ENCODE measurements at regions not wholly inside any gene's neighbourhood (a gene's known extent, or its start where the extent isn't known, plus 50 kb on each side); places are given as distances from the start of the nearest gene placed in this dataset.

- no peak for TF ChIP-seq CTCF (tag by site-specific recombination; IDR thresholded peaks at IDR 0.05)
- TF ChIP-seq ZNF707 (tag by site-specific recombination; IDR thresholded peaks at IDR 0.05): no peak
- no peak for TF ChIP-seq HOXA7 (CRISPR knock-in tag; IDR thresholded peaks at IDR 0.05; ENCODE audit: borderline replicate concordance)
- no peak for TF ChIP-seq ATF2 (tag by site-specific recombination; IDR thresholded peaks at IDR 0.05; ENCODE audit: low read depth)
- TF ChIP-seq ZNF302 (tag by site-specific recombination; IDR thresholded peaks at IDR 0.05; ENCODE audit: low read depth): no peak
- TF ChIP-seq KLF10 (tag by site-specific recombination; IDR thresholded peaks at IDR 0.05): no peak
- TF ChIP-seq REST (tag by site-specific recombination; IDR thresholded peaks at IDR 0.05): no peak
- no peak for TF ChIP-seq ZNF239 (tag by site-specific recombination; IDR thresholded peaks at IDR 0.05)
- TF ChIP-seq ZNF350 (tag by site-specific recombination; IDR thresholded peaks at IDR 0.05): no peak
- no peak for TF ChIP-seq ZNF362 (tag by site-specific recombination; IDR thresholded peaks at IDR 0.05)
These were observed 913.5 kb downstream of the VRK1 start for GRCh38 chr14:97710726-97711125.
